ENCODE measurements at regions not wholly inside any gene's neighbourhood (a gene's known extent, or its start where the extent isn't known, plus 50 kb on each side); places are given as distances from the start of the nearest gene placed in this dataset.
"Not testable (repeated sequence)": the region's sequence is repeated elsewhere in the genome, so short reads cannot be mapped to it uniquely, and the experiment has no call there.

DNA sequence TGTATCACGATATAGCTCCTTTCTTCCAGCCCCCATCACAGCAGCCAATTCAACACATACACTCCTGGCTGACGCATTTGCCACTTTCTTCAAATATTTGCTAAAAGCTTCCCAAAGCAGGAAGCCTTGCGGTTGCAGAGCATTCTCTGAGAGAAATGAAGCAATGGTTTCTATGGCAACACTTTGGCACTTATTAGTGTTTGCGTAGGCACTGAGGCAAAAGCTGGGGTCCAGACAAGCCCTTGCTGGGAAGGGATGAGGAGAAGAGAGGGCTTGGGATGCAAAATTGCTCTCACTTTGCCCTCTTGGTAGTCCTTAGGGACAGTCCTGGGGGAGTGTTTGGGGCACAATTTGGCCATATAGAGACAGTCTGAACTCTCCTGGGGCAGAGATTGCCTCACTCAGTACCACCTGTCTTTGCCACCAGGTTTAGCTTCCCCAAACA lies 55.0 kb upstream of the PAK3 start:
- DNase-seq (ENCODE audit: low read depth in 2 of 2): peak; percentile 70 to 74

DNA sequence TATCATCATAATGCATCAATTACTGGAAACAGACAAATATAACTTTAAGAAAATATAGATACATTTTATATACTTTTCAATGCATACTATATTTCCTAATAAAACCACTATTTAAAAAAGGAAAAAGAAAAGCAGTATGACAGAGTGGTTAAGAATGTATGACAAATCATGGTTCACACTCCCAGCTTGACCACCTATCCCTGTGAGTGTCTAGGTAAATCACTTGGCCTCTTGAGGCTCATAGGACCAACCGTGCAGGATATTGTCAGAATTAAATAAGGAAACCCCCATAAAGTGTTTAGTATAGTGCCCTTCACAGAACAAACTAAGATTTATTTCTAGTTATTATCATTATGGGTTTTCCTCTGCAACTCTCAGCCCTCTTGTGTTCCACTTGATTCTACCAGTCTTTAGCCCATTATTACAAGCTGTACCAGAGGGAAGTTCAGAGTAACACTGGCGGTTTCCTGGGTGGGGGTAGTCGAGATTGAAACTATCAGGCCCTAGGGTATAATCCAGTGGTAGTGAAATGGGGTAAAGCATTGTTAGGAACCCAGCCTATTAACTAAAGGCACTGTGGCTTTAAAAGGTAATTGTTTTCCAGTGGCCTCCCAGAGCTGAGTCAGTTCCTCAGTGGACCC lies 55.5 kb upstream of the PAK3 start:
- no peak for DNase-seq (ENCODE audit: low read depth in 2 of 2)

DNA sequence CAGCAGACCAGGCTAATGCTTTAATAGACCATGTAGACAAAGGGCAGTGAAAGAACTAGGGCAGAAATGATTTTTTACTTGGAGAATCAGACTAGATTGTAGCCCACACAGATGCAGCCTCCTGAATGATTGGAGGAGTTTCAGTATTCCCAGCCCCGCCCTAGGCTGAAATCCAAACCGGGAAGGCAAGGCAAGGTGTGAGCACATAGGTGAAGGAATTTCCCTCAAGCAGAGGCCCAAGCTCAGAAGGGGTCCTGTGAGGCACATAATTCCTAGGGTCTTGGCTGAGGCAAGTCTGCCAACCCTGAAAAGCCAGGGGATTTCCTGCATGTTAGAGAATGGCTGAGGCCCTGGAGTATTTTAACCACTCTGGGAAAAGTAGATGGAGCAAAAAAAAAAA lies 56.4 kb upstream of the PAK3 start:
- no peak for DNase-seq (ENCODE audit: low read depth in 2 of 2)

DNA sequence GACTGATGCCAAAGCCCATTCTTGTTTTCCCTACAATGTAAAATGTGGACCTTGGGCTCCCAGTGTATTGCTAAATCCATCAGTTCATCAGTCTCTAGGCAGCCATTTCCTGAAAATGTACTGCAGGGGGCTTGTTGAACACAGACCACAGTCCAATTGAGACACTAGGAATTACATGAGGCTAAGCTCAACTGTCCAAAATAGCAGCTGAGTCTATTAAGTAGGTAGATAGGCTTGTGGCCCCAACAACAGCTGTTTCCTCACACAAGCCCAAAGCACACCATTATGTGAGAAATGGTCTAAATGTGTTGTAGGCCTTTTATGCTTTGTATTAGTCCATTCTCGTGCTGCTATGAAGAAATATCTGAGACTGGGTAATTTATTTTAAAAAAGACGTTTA lies 60.0 kb upstream of the PAK3 start:
- DNase-seq (ENCODE audit: low read depth in 2 of 2): no peak

DNA sequence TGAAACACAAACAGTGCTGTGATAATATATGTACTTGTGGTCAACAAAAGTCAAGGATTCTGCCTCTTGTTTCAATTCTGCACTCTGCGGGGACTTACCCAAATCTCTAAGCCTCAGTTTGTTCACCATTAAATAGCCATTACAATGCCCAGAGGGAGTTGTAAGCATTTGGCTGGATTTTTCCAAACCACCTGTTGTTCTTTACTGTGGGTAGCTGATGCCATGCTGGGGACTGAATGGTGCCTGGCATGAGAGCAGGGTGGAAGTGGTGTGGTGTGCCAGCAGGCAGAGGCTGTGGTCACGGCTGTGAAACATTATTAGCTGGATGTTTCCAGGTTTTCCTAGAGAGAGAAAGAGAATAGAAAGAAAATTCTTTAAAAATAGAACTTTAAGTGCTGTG lies 60.7 kb upstream of the PAK3 start:
- no peak for DNase-seq (ENCODE audit: low read depth in 2 of 2)

DNA sequence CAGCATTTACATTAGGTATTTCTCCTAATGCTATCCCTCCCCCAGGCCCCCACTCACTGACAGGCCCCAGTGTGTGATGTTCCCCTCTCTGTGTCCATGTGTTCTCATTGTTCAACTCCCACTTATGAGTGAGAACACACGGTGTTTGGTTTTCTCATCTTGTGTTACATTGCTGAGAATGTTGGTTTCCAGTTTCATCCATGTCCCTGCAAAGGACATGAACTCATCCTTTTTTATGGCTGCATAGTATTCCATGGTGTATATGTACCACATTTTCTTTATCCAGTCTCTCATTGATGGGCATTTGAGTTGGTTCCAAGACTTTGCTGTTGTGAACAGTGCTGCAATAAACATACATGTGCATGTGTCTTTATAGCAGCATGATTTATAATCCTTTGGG lies 73.0 kb upstream of the PAK3 start:
- not testable (repeated sequence) for DNase-seq (ENCODE audit: low read depth in 2 of 2)

DNA sequence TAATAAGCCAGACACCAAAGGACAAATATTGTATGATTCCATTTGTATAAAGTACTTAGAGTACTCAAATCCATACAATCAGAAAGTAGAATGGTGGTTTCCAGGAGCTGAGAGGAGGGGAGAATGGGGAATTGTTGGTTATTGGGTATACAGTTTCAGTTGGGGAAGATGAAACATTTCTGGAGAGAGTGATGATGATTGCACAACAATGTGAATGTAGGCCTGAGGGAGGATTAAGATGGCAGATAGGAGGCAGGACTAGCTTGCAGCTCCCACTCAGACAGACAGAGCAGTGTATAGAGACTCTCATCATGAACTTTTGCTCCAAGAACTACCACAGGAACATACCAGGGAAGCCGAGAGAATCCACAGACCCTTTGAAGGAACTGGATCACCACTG lies 75.7 kb upstream of the PAK3 start:
- DNase-seq (ENCODE audit: low read depth in 2 of 2): no peak

DNA sequence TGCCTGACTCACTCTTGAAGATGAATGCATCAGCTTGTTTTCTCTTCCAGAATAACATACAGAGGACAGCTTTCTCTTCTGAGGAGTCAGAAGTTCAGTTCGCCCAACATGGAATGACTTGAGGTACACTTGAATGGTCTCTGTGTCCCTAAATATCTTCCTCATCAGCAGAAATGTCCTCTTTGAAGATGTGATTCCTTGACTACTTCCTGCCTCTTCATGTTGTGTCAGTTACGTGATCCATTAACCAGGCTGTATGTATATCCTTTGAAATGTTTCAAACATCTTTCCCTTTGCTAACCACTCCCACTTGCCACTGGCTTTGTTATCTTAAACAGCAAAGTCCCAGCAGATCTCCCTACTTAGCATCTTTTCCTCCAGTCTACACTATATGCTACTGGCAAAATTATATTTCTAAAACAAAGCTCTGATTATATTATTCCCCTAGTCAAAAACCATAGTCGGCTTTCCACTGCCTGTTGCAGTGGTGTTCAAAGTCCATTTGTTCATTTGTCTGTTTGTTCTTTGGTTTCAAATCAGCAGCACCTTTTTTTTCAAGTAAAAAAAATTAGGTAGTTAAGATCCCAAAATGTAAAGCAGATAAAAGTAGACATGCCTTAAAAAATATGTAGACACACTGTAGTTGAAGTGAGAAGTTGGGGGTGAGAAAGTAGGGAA lies 82.1 kb upstream of the PAK3 start:
- no peak for DNase-seq (ENCODE audit: low read depth in 2 of 2)

DNA sequence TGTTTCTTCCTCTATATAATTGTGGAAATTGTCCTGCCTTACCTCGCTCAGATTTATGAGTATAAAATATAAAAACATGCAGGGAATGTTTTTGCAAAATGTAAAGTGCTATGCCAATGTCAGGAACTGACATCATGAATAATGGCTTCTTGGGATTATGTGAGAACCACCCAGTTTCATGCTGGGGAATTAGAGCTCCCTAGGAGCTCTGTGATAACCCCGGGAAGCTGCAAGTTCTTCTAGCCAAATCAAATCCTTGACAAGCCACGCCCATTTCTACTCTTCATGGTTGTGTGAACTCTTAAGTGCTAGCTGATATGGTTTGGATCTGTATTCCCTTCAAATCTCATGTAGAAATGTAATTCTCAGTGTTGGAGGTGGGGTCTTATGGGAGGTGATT lies 85.9 kb upstream of the PAK3 start:
- DNase-seq (ENCODE audit: low read depth in 2 of 2): no peak

DNA sequence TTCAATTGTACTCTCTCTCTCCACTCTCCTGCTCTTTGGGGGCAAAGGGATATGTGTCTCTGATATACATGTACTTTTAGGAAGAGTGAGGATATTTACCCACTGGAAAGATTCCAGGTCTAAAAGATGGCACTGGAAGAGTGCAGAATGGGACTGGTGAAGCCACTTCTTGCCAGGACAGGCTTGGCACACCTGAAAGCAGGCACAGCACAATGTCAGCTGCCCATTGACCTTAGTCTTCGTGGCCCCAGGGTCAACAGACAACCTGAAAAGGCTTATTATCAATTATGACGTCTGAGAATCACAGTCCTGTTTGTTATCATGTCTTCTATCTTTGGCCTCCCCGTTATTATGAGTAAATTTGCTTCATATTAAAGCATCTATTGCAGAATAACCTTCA lies 86.7 kb upstream of the PAK3 start:
- no peak for DNase-seq (ENCODE audit: low read depth in 2 of 2)

DNA sequence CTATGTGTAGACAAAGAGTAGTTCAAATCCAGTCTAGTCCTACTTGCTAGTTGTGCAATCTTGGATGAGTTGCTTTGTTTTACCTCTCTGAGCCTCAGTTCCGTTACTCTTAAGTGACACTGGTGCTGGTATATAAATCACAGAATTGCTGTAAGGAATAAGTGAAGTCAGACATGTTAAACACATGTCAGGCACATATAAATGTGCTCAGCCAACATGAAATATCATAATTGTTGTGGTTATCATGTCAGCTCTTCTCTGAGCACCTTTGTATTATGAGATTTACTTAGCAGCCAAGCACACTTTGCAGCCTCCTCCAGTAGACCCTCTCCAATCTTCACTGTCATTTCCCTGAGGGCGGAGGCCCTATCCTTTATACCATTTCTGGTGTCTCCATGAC lies 87.9 kb upstream of the PAK3 start:
- no peak for DNase-seq (ENCODE audit: low read depth in 2 of 2)

DNA sequence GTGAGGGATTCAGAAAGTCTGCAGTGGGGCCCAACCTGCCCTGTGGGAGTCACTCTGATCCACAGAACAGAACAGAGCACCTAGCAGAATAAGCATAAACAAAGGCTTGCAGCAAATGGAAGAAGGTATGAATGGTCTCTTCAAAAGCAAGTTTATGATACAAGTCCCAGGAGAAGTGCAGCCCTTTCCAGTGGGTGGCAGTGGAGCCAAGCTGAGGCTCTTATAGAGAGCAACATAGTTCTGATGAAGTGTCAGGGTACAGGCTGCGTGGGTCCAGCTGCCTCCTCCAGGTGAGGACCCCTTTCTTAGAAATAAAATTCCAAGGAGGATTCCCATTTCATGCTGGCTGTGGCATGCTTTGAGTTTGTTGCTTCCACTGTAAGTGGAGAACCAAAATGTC lies 88.8 kb upstream of the PAK3 start:
- DNase-seq (ENCODE audit: low read depth in 2 of 2): no peak

DNA sequence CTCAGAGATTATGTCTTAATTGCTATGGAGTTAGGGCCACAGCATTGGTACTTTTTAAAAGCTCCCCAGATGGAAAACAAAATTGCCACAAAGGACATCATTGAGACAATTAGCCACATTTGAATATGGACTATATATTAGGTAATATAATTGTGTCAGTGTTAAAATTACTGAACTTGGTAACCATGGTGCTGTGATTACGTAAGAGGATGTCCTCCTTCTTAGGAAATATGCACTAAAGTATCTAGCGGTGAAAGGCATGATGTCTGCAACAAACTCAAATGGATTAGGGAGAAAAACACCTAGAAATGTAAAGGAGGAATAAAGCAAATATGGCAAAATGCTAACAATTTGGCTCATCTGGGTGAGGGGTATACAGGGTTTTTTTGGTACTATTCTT lies 89.9 kb upstream of the PAK3 start:
- no peak for DNase-seq (ENCODE audit: low read depth in 2 of 2)

DNA sequence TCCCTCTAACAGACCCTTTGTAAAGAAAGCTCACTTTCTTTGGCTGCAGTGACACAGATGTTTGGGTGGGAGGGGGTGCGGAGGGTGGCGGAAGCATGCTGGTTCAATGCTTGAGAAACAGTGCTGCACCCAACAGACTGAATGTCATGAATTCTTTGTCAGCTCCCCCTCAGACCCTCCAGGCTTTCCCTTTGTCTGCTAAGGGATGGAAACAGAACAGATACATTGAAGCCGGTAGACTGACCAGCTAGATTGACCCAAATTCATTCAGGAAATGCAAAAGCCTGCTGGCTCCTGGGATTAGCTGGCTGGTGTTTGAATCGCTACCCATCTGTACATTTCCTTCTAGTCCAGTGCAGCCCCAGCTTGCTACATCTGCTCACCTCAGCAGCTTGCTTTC lies 90.8 kb upstream of the PAK3 start:
- no peak for DNase-seq (ENCODE audit: low read depth in 2 of 2)

DNA sequence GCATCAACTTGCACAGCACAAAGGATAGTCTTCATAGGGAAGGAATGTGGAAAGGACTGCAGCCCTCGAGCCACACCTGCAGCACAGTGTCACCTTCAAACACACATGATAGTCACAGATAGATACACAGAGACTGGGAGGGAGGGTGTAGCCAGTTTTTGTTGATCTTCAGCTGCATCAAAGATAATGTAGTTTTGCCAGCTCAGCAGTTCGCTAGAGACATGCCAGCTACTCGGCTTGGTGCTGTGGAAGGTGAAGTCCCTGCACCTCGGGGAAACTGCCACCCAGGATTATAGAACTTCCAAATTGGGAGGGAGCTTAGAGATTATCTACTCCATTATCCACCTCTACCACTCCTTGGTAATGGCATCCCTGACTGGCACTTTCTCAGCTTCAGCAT lies 92.9 kb upstream of the PAK3 start:
- no peak for DNase-seq (ENCODE audit: low read depth in 2 of 2)

DNA sequence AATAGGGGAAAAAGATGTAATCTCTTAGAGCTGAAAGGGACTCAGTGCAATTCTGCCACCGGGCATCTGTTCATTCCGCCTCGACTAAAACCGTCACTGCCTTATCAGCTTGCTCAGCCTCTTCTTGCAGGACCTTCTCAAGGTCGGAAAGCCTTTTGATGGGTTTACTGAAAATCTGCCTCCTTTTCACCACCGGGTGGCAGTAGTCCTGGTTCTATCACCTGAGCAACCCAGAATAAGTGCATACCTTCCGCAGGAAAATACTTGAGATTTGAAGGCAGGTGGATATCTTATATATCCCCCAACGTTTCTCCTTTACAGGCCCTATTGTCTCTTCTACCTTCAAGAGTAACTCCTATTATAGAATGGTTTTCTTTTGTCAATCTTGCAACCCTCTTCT lies 103.4 kb upstream of the PAK3 start:
- DNase-seq (ENCODE audit: low read depth in 2 of 2): no peak

DNA sequence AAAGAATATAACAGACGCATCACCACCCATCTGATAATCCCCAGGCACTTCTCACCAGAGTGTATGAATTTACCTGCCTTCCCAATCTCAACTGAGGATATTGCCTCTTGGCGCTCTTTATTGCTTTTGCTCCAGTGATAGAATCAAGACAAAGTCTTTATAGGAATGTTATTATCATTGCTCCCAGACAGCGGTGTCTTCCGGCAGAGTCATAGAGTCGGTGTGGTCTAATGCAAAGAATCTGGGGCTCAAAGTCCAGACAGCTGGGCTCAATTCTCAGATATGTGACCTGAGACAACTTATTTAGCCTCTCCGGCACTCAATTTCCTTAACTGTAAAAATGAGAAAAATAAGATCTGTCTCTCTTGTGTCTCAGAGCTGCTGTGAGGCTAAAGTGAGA lies 106.1 kb upstream of the PAK3 start:
- no peak for DNase-seq (ENCODE audit: low read depth in 2 of 2)

DNA sequence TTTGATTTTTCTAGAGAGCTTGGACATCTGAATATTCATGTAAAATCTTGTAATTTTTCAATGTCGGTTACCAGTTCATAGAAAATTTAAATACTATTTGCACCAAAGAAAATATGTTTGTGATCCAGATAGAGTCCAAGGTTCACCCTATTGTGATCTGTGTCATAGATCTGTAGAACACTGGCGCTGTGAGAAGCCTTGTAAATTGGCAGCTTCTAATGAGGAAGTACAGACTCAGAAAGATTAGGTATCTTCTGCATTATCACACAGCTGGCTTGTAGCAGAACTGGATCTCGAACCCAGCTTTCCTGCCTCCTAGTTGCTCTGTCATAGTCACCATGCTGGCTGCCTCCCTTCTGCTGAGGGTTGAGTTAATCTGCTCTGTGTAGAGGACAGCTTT lies 106.5 kb upstream of the PAK3 start:
- no peak for DNase-seq (ENCODE audit: low read depth in 2 of 2)

DNA sequence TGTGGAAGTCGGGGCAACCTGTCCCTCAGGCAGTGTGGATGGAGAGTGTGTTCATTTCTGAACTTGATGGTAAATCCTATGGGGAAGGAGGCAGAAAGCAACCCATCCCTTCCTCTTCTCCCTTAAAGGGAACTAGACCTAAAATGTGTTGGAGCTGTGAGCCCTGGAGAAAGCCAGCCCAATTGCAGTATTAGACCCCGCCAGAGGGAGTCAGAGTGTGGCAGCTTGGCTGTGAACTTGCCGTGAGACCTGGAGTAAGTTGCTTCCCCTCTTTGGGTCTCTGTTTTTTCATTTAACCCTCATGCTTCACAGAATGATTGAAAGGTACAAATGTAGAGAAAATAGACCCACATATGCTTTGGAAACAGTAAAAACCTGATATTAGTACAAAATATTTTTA lies 108.7 kb upstream of the PAK3 start:
- DNase-seq (ENCODE audit: low read depth in 2 of 2): no peak

DNA sequence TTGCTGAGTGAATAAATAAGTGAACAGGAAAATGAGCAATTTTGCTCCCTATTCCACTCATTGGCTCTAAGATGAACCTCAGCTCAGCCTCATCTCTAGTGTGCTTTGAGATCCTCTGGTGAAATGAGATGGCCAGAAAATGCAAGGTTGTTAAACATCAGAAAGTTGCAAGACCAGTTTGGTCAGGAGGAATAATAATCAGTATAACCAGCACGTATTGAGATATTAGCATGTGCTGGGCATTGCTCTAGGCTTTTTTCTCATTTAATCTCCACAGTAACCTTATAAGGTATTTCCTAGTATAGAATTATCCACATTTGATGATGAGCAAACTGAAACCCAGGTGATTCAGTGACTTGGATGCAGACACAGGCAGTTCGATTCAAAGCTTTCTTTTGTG lies 110.5 kb upstream of the PAK3 start:
- DNase-seq (ENCODE audit: low read depth in 2 of 2): no peak

DNA sequence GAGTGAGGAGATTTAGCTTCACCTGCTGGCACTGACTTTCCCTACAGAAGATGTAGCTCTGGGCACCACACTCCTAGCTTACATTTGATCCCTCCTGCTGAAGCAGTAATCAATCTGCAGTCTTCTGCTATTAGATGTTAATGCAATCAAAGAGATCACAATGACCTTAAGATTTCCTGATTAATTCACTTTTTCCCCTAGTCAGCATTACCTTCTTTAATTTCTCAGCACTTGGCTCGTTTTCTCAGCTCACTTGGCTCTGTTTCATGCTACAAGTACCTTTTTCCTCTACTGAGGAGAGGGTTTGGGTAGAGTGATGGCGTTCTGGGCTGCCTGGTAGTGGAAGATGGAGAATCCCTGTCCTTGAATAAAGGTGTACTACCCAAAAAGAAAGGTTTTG lies 113.0 kb upstream of the PAK3 start:
- DNase-seq (ENCODE audit: low read depth in 2 of 2): no peak

DNA sequence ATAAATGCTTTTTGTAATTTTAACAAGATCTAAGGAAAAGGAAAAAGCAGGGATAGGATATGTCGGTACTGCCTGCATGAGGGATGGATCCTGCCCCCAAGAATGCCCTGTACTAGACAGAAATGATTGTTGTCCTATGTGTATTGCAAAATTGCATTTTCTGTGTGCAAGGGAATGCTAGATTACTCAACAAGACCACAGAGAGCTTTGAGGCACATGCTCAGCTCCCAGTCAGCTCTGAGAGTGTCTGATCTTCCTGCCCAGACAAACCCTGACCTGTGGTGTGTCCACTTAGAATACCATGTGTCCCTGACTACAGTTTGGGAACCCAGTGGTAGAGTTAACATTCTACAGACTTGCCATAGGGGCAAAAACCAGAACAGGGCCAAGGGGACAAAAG lies 129.2 kb upstream of the PAK3 start:
- no peak for DNase-seq (ENCODE audit: low read depth in 2 of 2)

DNA sequence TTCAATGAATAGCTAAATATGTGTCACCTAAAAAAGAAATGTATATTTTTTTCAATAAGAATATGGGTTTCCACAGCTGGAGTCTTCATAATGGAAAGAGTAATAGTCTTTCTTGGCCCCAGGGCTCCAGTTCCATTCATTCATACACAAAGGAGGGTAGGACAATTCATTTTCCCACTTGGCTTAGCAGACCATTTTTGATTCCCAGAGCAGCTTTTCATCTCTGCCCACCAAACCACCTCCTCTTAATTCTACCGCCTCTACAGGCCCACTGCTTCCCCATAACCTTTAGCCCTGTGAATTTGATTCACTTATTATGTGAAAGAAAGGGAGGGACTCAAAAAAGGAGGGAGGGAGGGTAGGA lies 129.9 kb upstream of the PAK3 start:
- DNase-seq (ENCODE audit: low read depth in 2 of 2): no peak

DNA sequence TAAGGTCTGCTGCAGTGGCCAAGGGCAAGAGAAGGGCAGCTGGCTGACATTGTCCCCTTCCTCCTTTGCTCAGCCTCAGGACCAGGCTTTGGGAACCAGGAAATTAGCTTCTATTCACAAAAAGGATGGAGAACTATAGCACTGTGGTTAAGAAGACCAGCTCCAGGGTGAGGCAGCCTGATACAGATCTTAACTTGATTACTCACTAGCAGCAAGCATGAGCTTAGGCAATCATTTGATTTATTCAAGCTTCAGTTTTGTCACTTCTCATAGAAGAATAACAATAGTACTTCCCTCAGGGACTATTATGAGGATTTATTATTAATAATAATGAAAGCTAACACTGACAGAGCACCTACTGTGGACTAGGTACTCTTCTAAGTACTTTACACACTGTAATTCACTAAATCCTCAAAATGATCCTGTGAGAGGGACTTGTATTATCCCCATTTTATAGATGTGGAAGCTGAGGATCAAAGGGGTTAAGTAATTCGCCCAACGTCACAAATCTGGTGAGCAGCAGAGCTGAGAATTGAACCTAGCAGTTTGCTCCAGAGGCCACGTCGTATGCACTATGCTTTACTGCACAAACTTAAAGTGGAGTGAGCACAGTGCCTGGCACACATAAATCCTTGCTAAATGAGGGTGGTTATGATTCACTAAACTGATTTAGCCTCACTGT lies 130.4 kb upstream of the PAK3 start:
- DNase-seq (ENCODE audit: low read depth in 2 of 2): no peak
